GM23248 (cell line): ENCODE measurements at regions not wholly inside any gene's neighbourhood (a gene's known extent, or its start where the extent isn't known, plus 50 kb on each side); places are given as distances from the start of the nearest gene placed in this dataset.

Experiments
- EZH2 ChIP-seq: fragments of 200-600 bp; sonication (generic); IDR thresholded peaks from 2 replicates; pipeline ENCODE4 v1.6.1; 2018; ENCODE audit warnings: antibody characterized with exemption, mild to moderate bottlenecking; ENCODE audit not compliant: insufficient read depth, poor library complexity, severe bottlenecking
- EZH2phosphoT487 ChIP-seq: fragments of 200-600 bp; sonication (generic); IDR thresholded peaks from 2 replicates; pipeline ENCODE4 v1.6.1; 2018; ENCODE audit warnings: antibody characterized with exemption, moderate library complexity, mild to moderate bottlenecking, low read depth; ENCODE audit not compliant: insufficient read depth

GRCh38 chr4:176875446-176875930, 82.8 kb upstream of the VEGFC start:
- TF ChIP-seq EZH2 (no peak), EZH2phosphoT487 (no peak)
